IPS-20b (cell line): ENCODE measurements at regions not wholly inside any gene's neighbourhood (a gene's known extent, or its start where the extent isn't known, plus 50 kb on each side); places are given as distances from the start of the nearest gene placed in this dataset.

Experiments used
- H3K27ac ChIP-seq: one replicate; pipeline ENCODE4 v1.5.1; 2013; ENCODE audit warnings: low read length
- H3K27me3 ChIP-seq: 2 replicates; pipeline ENCODE4 v1.6.1; 2013; ENCODE audit warnings: mild to moderate bottlenecking, low read length, inconsistent platforms; ENCODE audit not compliant: insufficient read depth
- H3K36me3 ChIP-seq: 2 replicates; pipeline ENCODE4 v1.6.1; 2013; ENCODE audit warnings: low read depth, mild to moderate bottlenecking, inconsistent platforms, low read length, moderate library complexity; ENCODE audit not compliant: insufficient read depth
- H3K4me1 ChIP-seq: 2 replicates; pipeline ENCODE4 v1.6.1; 2013; ENCODE audit warnings: mild to moderate bottlenecking, control low read depth, inconsistent platforms, low read length, moderate library complexity; ENCODE audit not compliant: insufficient read depth
- H3K4me3 ChIP-seq: 2 replicates; pipeline ENCODE4 v1.5.1; 2013; ENCODE audit warnings: mild to moderate bottlenecking, low read length, inconsistent platforms
- H3K9ac ChIP-seq: 2 replicates; pipeline ENCODE4 v1.6.1; 2013; ENCODE audit warnings: low read depth, mild to moderate bottlenecking, inconsistent platforms, low read length, moderate library complexity
- H3K9me3 ChIP-seq: 2 replicates; pipeline ENCODE4 v1.6.1; 2013; ENCODE audit warnings: mild to moderate bottlenecking, low read depth, low read length, inconsistent platforms; ENCODE audit not compliant: insufficient read depth

- H3K4me1 ChIP-seq, result peaks cover 18% of the 10 kb centered on the region; the same call in 1 of the 2 replicates
- no peaks in the 10 kb centered on the region for H3K36me3 ChIP-seq
- H3K9me3 ChIP-seq, result no peaks in the 10 kb centered on the region
- H3K9ac ChIP-seq, result no peak overlapping the region
- peaks cover 12% of the 10 kb centered on the region; the same call in 1 of the 2 replicates for H3K27me3 ChIP-seq
- H3K4me3 ChIP-seq, result no peak overlapping the region
- no peak overlapping the region for H3K27ac ChIP-seq
Measured at GRCh38 chr14:34223373-34224148, 238.5 kb downstream of the SPTSSA start.

DNA sequence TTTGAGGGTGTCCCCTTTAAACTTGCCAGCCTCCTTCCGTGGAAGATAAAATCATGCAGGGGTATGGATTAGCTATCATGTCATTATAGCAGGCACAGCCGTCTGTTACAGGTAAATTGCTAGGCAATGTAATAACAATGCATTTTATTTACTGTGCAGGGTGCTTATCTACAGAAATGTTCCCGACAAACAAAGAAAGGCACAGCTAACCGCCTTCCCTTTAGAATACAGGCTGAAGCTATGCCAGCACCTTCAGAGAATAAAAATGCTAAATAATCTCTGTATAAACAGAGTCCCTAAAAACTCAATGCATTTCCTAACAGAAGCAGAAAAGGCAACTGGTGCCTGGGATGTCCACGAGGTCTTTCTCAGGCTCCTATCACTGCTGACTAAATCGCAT lies 239.2 kb downstream of the SPTSSA start:
- no peaks in the 10 kb centered on the region for H3K9me3 ChIP-seq
- H3K4me1 ChIP-seq, result peaks cover 18% of the 10 kb centered on the region; the same call in 1 of the 2 replicates
- H3K9ac ChIP-seq, result no peak overlapping the region
- no peak overlapping the region for H3K4me3 ChIP-seq
- no peaks in the 10 kb centered on the region for H3K36me3 ChIP-seq
- no peak overlapping the region for H3K27ac ChIP-seq
- H3K27me3 ChIP-seq, result peaks cover 10% of the 10 kb centered on the region; the same call in 1 of the 2 replicates

- H3K4me3 ChIP-seq, result no peak overlapping the region
- no peak overlapping the region for H3K27ac ChIP-seq
- peaks cover 3% of the 10 kb centered on the region; the same call in 1 of the 2 replicates for H3K27me3 ChIP-seq
- no peak overlapping the region for H3K9ac ChIP-seq
- no peaks in the 10 kb centered on the region for H3K9me3 ChIP-seq
- H3K4me1 ChIP-seq, result peaks cover 18% of the 10 kb centered on the region; the same call in 1 of the 2 replicates
- H3K36me3 ChIP-seq, result no peaks in the 10 kb centered on the region
Measured at GRCh38 chr14:34222122-34222521, 239.9 kb downstream of the SPTSSA start.

DNA sequence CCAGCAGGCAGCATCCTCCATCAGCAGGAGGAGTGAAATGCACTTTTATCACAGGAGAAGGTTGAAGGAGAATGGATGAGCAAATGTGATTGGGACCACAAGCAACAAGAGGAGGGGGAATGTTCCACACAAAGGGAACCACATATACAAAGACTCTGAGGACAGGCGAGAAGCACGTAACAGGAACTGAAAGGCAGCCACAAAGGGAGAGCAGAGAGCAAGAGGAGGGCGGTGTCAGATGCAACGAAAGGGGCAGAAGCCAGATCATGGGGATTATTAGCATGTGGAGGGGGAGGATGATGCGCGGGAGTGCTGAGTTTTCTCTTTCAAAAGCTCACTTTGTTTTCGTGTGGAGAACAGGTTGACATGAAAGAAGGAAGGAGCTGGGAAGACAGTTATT lies 241.1 kb downstream of the SPTSSA start:
- peaks cover 18% of the 10 kb centered on the region; the same call in 1 of the 2 replicates for H3K4me1 ChIP-seq
- H3K4me3 ChIP-seq, result no peak overlapping the region
- H3K27me3 ChIP-seq, result no peaks in the 10 kb centered on the region
- no peak overlapping the region for H3K9ac ChIP-seq
- no peaks in the 10 kb centered on the region for H3K9me3 ChIP-seq
- no peak overlapping the region for H3K27ac ChIP-seq
- H3K36me3 ChIP-seq, result no peaks in the 10 kb centered on the region

GRCh38 chr14:34220378-34220706 lies 241.7 kb downstream of the SPTSSA start:
- Histone ChIP-seq H3K9ac (no peak overlapping the region), H3K4me3 (no peak overlapping the region), H3K9me3 (no peaks in the 10 kb centered on the region), H3K36me3 (no peaks in the 10 kb centered on the region), H3K4me1 (peaks cover 18% of the 10 kb centered on the region; the same call in 1 of the 2 replicates), H3K27me3 (no peaks in the 10 kb centered on the region), H3K27ac (no peak overlapping the region)

- Histone ChIP-seq H3K27ac (no peak overlapping the region), H3K4me3 (no peak overlapping the region), H3K9ac (no peak overlapping the region)
Measured at GRCh38 chr14:34219661-34220377, 242.2 kb downstream of the SPTSSA start.

GRCh38 chr14:34218881-34219280 lies 243.2 kb downstream of the SPTSSA start:
- Histone ChIP-seq H3K9ac (no peak overlapping the region), H3K9me3 (no peaks in the 10 kb centered on the region), H3K27ac (no peak overlapping the region)

More at GRCh38 chr14:34219661-34220377, 242.2 kb downstream of the SPTSSA start:
- H3K4me1 ChIP-seq, result peaks cover 18% of the 10 kb centered on the region; the same call in 1 of the 2 replicates
- H3K27me3 ChIP-seq, result no peaks in the 10 kb centered on the region
- H3K9me3 ChIP-seq, result no peaks in the 10 kb centered on the region
- H3K36me3 ChIP-seq, result no peaks in the 10 kb centered on the region

GRCh38 chr14:34214961-34215360 lies 247.1 kb downstream of the SPTSSA start:
- Histone ChIP-seq H3K36me3 (no peaks in the 10 kb centered on the region), H3K27ac (no peak overlapping the region), H3K4me3 (no peak overlapping the region), H3K4me1 (no peaks in the 10 kb centered on the region), H3K9me3 (no peaks in the 10 kb centered on the region), H3K9ac (no peak overlapping the region), H3K27me3 (no peaks in the 10 kb centered on the region)

More at GRCh38 chr14:34218881-34219280, 243.2 kb downstream of the SPTSSA start:
- Histone ChIP-seq H3K36me3 (no peaks in the 10 kb centered on the region), H3K27me3 (no peaks in the 10 kb centered on the region), H3K4me1 (peaks cover 14% of the 10 kb centered on the region; the same call in 1 of the 2 replicates), H3K4me3 (no peak overlapping the region)

DNA sequence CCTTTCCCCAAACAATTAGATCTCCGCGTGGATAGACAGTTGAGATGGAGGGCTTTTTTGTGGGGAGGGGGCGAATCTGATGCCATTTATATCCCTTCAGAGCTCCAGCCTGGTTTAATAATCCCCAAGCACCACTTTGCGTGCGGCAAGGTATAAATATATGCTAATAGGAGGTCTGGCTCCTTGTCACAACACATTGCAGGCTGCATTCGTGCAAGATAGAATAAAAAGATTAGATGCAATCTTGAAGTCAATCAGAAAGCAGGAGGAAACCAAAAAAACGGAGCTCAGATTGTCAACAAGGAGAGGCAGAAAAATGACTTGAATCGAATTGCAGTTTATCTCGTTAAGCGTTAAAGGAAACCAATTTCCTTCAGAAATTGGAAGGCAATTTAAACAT lies 248.7 kb downstream of the SPTSSA start:
- Histone ChIP-seq H3K9ac (no peak overlapping the region), H3K36me3 (no peaks in the 10 kb centered on the region), H3K27me3 (no peaks in the 10 kb centered on the region), H3K27ac (no peak overlapping the region), H3K4me1 (no peaks in the 10 kb centered on the region), H3K9me3 (no peaks in the 10 kb centered on the region), H3K4me3 (no peak overlapping the region)

GRCh38 chr14:34212172-34212929 lies 249.7 kb downstream of the SPTSSA start:
- Histone ChIP-seq H3K4me1 (no peaks in the 10 kb centered on the region), H3K4me3 (no peak overlapping the region), H3K27me3 (no peaks in the 10 kb centered on the region), H3K27ac (no peak overlapping the region), H3K9me3 (no peaks in the 10 kb centered on the region), H3K9ac (no peak overlapping the region), H3K36me3 (no peaks in the 10 kb centered on the region)

- Histone ChIP-seq H3K27me3 (no peaks in the 10 kb centered on the region), H3K4me1 (no peaks in the 10 kb centered on the region), H3K4me3 (no peak overlapping the region), H3K36me3 (no peaks in the 10 kb centered on the region), H3K9me3 (no peaks in the 10 kb centered on the region), H3K27ac (no peak overlapping the region), H3K9ac (no peak overlapping the region)
Measured at GRCh38 chr14:34211732-34212131, 250.3 kb downstream of the SPTSSA start.
